Cardiac septum (tissue), 1 donor: ENCODE measurements at regions not wholly inside any gene's neighbourhood (a gene's known extent, or its start where the extent isn't known, plus 50 kb on each side); places are given as distances from the start of the nearest gene placed in this dataset.

Experiments used
- DNase-seq: peaks from one replicate; pipeline ENCODE4 v3.0.0-alpha.2; 2020; ENCODE audit warnings: low spot score
- intact Hi-C: fragments of 100-400 bp; cut with DNase I; formaldehyde crosslinking; loops from one replicate; pipeline ENCODE4 v1.14.0; 2022
- donor health status: DM: no; HTN: no; CAD: no.

DNA sequence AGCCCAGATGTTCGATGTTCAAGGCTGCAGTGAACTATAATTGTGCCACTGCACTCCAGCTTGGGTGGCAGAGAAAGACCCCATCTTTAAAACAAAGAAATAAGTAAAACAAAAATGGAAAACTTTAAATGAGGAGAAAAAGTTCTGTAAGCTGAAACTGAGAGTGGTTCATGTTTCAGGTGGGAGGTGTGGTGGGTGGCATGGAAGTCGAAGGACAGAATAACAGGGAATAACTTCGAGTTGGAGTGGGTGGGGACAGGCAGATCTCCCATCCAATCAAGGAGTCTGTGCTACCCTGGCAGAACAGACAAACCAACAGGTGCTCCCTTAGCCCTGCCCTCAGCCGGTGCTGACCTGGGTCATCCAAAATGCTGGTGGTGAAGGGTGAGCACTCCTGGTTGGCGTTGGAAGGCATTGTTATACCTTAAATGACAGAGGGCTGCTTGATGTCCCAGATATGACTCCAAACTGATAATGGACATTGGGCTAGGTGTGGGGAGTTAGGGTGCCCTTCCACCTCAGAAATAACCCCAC lies 328.4 kb downstream of the DYSF start:
- DNase-seq = no peak
- intact Hi-C loops = no loop called here

DNA sequence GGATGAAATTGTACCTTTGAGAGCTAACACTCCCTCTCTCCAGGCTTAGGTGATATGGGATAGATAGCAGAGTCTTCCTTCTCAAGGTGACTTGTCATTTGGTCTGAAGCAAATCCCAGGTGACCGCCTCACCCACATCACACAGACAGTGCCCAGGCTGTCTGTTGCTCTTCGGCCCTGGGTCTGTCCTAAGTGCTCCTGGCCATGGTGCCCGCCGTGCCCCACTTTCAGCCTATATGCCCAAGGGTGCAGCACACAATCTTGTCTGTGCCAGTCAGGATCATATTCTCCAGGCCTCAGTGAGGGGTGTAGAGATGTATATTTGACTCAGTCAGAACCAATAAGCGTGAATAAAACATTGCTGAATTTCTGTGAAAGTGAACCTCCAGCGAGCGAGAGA lies 326.8 kb downstream of the DYSF start:
- no peak for DNase-seq
- intact Hi-C loops = no loop called here

DNA sequence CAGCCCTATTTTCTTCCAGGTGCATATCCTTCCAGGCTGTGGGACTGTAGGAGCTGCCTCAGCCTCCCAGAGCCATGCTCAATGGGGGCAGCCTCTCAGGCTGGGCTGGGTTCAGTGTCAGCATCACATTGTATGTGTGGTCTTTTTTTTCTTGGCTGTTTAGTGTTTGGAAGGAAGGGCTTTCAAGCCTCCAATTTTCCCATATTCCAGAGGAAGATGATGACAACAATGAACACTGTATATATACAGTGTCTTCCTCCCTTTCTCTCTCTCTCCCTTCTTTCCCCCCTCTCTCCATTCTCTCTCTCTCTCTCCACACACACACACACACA lies 326.4 kb downstream of the DYSF start:
- intact Hi-C loops = no loop called here
- DNase-seq = peak; percentile 38

DNA sequence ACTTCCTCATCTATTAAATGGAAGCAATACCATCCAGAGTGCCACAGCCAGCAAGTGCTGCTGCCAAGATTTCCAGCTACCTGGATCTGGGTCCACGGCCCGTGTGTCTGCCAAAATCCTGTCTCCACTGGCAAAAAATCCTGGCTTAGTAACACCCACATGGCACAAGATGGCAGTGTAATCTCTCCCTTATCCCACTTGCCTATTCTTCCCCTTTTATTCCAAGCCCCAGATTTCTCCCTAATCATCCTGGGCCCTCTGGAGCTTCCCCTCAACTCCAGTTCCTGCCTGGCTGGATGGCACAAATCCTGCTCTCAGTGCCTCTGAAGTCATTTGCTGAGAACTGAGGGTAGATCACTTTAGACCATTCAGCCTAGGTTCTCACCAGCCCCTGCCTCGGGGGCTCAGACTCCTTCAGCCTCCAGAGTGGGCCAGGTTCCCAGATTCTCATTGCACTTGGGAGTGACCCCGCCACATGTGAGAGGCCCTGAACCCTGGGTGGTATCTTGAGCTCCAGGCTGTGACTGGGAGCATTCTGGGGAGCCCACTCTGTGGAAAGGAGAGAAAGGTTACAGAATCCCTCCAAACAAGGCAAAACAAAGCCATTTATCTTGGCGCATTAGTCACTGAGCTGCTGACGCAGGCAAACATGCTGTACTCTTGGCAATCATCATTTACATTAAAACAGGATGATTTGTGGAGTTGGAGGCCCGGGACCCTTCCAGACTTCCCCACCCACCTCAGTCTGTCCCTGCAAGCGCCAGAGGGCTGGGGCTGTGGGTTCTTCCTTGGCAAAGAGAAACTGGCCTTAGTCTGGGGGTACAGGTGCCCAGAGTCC lies 325.8 kb downstream of the DYSF start:
- intact Hi-C loops = no loop called here

DNA sequence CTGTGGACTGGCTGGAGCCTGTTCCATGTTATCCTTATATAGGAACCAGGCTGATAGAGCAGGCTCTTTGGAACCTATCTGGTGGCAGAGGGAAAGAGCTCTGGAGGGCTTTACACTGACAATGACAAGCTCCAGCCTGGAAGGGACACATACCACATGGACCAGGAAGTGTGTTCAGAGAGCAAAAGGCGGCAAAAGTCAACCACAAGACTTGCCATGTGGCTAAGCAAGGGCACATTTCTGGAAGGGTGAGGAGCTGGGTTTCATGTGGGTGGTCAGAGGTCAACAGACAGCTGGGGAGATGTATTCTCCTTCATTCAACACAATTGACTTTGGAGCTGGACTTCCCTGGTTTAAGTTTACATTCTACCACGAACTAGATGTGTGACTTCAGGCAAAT lies 325.2 kb downstream of the DYSF start:
- DNase-seq = no peak
- intact Hi-C loops = no loop called here

More for the DNA sequence above, 325.8 kb downstream of the DYSF start:
- DNase-seq = peak; percentile 44

DNA sequence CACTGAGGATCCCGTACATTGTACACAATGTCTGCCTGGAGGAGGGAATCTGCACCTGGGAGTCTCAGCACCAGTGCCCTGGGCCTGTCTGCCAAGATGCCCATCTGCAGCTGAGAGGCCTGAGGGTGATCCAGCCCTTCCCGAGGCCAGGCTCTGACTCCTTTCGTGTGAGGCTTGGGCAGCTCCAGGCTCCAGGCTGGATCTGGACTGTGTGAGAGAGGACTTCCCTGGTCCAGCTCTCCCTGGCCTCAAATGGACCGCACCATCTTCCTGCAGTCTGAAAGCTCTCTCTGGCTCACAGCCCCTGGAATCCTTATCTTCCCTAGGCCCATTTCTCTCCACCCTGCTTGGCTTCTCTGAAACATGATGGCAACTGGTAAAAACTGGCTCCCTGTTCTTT lies 324.6 kb downstream of the DYSF start:
- intact Hi-C loops = no loop called here
- DNase-seq = no peak

DNA sequence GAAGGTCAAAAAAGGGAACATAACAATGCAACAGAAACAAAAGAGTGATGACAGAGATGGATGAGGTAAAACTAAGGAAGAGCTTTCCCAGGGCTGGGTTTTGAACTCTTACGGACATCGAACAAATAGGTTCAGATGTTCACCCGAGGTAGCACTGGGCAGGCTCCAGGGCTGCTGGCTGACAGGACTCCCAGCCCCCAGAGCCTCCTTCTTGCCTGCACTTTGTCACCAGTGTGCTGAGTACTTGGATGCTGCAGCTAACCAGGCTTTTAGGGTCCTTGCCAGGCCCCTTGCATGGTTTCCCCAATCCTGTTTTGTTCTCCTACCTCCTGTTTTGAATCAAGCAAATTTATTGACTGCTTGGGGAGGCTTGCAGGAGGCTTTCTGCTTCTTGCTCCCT lies 322.9 kb downstream of the DYSF start:
- intact Hi-C loops = no loop called here
- DNase-seq = no peak

DNA sequence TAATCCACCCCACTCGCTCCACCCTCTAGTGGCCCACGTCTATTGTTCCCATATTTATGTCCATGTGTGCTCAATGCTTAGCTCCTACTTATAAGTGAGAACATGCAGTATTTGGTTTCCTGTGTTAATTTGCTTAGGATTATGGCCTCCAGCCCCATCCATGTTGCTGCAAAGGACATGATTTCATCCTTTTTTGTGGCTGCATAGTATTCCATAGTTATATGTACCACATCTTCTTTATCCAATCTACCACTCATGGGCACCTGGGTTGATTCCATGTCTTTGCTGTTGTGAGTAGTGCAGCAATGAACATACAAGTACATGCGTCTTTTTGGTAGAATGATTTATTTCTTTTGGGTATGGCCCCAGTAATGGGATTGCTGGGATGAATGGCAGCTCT lies 319.9 kb downstream of the DYSF start:
- no peak for DNase-seq
- intact Hi-C loops = no loop called here

DNA sequence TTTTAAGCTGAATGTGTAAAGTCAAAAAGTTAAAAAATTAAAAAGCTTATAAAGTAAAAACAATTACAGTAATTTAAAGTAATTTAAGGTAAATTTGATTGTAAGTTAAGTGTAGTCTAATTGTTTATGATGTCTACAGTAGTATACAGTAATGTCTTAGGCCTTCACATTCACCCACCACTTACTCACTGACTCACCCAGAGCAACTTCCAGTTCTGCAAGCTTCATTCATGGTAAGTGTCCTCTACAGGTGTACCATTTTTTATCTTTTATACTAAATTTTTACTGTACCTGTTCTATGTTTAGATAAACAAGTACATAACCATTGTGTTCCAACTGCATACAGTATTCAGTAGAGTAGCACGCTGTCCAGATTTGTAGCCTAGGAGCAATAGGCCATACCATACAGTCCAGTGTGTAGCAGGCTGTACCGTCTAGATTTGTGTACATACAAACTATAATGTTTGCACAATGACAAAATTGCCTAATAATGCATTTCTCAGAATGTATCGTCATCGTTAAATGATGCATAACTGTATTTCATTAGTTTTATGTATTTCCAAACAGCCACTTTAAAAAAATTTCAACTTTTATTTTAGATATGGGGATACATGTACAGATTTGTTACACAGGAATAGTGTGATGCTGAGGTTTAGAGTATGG lies 319.3 kb downstream of the DYSF start:
- intact Hi-C loops = no loop called here
- no peak for DNase-seq

DNA sequence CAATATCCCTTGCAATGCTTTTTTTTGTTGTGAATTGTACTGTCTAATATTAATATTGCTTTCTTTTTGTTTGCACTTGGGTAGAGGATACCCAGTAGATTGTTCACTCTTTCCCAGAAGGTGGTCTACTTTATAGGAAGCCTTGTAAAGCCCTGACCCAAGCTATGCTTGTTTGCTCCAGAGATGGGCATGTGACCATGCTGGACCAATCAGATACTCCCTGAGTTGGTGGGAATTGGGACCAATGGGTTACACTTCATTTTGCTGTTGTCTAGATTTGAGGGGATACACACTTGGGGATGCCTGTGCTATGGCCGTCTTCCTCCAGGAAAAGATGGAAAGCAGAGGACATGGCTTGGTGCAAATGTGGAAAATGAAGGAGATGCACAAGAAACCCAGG lies 314.3 kb downstream of the DYSF start:
- DNase-seq = no peak
- intact Hi-C loops = no loop called here

DNA sequence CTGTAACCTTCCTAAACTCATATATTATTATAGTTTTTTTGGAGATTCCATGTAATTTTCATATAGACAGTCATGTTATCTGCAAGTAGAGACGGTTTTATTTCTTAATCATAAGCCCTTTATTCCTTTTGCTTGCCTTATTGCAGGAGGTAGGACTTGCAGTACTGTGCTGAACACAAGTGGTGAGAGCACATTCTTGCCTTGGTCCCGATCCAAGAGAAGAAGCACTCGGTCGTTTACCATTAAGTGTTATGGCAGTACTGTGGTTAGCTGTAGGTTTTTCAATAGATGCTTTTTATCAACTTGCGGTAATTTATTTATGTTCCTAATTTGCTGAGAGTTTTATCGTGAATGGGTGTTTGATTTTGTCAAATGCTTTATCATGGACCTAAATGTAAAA lies 305.7 kb downstream of the DYSF start:
- intact Hi-C loops = no loop called here
- no peak for DNase-seq

DNA sequence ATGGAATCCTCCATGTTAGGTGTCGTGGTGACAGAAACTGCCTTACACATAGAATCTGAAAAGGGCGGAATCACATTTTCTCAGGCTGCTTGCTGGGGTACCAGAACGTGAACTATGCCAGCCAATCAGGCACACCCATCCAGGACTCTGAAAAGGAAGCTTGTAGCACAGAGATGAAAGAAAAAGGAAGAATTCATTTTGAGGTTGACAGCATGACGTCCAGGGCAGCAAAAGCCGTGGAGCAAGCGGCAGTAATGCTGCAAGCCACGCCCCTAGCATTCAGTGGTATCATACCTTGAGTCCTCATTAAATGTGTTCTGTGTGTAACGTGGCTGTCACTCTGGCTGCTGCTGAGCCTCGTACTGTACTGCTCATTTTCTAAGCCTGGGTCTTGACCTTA lies 304.0 kb downstream of the DYSF start:
- intact Hi-C loops = no loop called here
- DNase-seq = no peak

DNA sequence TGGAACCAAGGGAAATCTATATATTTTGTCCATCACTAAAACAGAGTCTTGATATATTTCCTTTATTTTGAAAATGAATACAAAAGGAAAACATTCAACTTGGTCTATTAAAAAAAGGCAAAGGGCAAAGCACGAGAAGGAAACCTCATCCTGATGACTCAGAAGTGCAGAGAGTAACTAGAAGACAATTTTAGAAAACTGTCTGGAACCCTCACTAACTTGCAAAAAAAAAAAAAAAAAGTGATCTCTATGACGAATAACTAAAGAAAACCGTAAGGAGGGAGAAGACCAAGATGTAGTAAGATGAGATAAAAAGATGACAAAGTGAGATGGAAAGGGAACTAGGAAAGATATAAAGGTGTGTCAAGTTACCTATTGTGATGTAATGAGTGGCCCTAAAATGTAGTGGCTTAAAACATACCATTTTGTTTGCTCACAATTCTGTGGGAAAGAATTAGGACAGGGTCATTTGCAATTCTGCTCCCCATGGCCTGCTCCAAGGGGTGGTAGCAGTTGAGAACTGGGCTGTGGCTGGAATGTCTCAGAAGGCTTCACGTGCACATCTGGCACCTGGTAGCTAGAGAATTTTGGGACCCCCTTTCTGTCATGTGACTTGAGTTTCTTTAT lies 303.0 kb downstream of the DYSF start:
- intact Hi-C loops = no loop called here
- DNase-seq = no peak

DNA sequence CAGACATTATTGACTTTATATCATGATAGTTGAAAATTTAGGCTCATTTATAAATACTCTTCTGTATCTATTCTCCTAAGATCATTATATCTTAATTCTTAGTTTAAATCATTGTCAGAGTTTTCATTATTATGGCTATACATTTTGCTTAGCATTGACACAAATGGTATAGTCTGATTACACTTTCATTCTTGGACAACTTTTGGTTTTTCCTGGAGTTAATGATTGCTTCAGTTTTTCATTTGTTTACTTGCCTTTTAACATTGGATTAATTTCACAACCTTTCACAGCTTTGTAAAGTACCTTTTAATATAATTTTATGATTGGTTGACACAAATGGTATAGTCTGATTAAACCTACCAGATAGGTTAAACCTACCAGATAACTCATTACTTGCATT lies 298.2 kb downstream of the DYSF start:
- intact Hi-C loops = no loop called here
- DNase-seq = no peak

DNA sequence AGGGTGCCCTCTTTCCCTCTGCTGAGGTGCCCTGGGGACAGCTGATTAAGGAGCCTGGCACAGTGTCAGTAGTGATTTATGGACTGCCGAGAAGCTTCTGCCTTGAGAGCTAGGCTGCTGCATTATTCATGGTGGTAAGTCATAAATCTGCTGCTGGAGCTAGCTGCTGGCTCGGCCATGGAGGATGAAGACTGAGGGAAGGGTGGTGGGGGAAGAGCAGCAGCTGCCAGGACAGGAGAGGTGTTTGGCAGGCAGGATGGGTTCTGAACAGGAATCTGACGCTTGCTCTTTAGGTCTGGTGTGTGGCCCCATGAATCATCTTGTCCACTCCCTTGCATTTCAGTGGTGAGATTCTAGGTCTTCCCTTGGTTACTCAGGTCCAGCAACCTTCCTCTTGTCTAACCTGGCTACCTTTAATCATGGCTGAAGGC lies 296.3 kb downstream of the DYSF start:
- intact Hi-C loops = no loop called here
- DNase-seq = no peak

DNA sequence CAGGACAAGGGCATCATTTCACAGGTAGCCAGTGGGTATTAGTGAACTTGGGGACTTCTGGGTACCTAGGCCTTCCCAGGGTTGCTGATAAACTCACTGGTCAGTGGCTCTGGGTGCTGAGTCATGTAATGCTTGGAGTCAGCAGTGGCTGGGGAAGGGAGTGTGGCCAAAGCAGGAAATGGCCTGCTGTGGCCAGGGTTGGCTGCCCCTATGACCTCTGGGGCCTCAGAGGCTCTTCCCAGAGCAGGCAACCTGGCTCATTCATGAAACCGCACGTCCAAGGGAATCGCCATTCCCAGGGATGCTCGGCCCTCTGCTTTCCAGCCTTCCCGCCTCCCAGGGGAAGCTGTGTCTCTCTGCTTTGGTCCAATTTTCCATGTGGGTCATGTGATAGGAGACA lies 294.9 kb downstream of the DYSF start:
- intact Hi-C loops = no loop called here

DNA sequence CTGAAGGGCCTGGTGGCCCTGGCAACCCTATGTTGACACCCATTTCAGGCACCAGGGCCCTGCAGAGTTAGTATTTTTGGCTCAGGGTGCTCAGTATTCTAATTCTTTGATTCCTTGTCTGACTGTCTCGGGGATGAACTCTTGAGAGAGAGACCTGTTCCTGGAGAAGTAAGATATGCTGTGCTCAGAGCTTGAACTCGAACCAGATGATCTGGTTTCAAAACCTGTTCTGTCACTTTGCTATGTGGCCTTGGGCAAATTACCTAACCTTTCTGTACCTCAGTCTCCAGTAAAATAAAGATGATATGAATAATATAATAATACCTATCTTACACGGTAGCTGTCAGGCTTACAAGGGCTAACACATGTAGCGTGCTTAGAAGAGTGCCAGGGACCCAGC lies 294.2 kb downstream of the DYSF start:
- no peak for DNase-seq
- intact Hi-C loops = no loop called here

More for the DNA sequence above, 294.9 kb downstream of the DYSF start:
- DNase-seq = no peak

DNA sequence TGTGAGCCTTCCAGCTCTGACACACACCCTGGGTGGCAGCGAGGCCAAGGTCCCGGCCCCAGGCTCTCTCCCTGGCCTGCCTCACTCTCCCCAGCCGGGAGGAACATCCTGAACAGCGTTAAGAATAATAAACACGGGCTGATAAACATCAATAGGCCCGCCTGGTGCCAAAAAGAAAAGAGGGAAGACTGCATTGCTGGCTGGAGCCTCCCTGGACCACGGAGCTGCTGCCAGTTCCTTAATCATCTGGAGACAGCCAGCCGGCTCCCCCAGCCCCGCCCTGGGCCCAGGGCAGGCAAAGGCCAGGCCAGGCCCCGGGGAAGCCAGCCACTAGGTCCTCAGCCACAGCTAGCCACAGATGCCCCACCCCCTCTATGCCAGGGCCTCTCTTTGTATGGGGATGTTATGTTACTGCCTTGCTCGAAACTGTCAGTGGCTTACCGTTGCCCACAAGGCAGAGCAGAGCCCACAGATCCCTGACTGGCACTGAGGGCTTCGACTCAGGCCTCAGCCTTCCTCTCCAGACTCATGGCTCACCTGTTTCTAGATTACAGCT lies 293.7 kb downstream of the DYSF start:
- no peak for DNase-seq

DNA sequence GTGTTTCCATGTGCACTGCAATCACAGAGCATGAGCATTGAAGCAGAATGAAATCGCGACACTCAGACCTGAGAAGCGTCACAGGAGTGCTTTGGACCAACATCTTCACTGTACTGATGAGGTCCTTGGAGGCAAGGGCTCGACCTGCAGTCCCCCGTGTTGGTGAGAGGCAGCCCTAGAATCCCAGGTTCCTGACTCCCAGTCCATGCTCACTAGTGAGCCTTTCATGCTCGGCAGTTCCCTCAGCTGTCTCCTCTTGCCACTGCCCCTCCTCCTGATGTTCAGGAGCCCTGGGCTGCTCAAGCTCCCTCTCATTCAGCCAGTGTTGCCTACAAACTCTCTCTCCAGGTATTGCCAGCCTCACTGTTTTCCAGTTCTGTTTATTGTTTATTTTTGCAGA lies 291.4 kb downstream of the DYSF start:
- no peak for DNase-seq
- intact Hi-C loops = no loop called here

More for the DNA sequence above, 293.7 kb downstream of the DYSF start:
- intact Hi-C loops = no loop called here

DNA sequence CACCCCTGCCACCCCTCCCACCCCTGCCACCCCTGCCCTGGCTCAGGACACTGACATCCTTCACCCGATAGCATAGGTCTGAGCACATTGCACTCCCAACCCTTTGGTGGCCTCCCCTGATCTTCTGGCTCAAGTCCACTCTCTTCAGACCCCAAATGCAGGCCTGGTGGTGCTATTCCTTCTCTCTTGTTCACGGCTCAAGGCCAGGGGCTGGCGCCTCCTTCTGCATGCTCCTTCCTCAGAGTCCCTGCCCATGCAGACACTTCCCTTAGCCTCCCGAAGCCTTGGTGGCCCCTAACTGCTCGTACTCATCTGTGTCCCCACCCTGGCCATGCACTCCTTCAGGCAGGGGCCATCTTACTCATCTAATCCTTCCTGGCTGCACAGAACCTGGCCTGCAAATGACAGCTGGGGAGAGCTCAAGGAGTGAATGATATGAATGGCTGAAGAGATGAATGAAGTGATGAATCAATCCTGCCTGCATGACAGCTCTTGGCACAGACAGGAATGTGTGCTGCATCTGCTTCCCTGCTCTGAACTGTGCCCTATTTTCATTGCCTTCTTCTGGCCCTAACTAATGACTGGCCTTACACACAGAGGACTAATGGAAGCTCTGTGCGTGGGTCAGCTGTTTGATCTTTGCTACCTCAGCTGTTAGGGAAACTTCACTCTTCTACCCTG lies 290.8 kb downstream of the DYSF start:
- intact Hi-C loops = loop anchor here (2.0 kb wide), 1 partner anchor 27 kb away; no protein-coding TSS in a partner anchor
- no peak for DNase-seq
